GM23338 (cell line): ENCODE measurements at regions not wholly inside any gene's neighbourhood (a gene's known extent, or its start where the extent isn't known, plus 50 kb on each side); places are given as distances from the start of the nearest gene placed in this dataset.

Experiments
- CREB1 ChIP-seq: fragments of 250-450 bp; sonication (Bioruptor Pico); IDR thresholded peaks from 2 replicates; pipeline ENCODE4 v1.5.0; 2020; ENCODE audit warnings: low read depth, mild to moderate bottlenecking, moderate library complexity
- CTCF ChIP-seq, 2 experiments: fragments of 200-600 bp in 1 of 2; sonication (generic) in 1 of 2; conservative IDR thresholded peaks; 2 replicates each; pipeline versions ENCODE4 v1.5.1 to v1.6.1; 2016 to 2017; ENCODE audit warnings: antibody characterized with exemption in 2 of 2, low read depth in 2 of 2, mild to moderate bottlenecking in 2 of 2, moderate library complexity in 1 of 2
- POLR2AphosphoS5 ChIP-seq: IDR thresholded peaks from 2 replicates; pipeline ENCODE4 v1.6.1; 2016; ENCODE audit warnings: antibody characterized with exemption, low read depth

- TF ChIP-seq CREB1 (CRISPR knock-in tag) (no peak), CTCF (conservative IDR thresholded peaks at IDR 0.05; ENCODE audit: low read depth in 2 of 2) (no peak), POLR2AphosphoS5 (no peak)
Observed at GRCh38 chr2:34936089-34936488, 1337.0 kb upstream of the FAM98A start.
